ENCODE measurements at regions not wholly inside any gene's neighbourhood (a gene's known extent, or its start where the extent isn't known, plus 50 kb on each side); places are given as distances from the start of the nearest gene placed in this dataset.

GRCh38 chr11:127108838-127109237 lies 108.3 kb upstream of the KIRREL3 start:
- Histone ChIP-seq H3K9me2 (replicated peaks; ENCODE audit: low read depth, low read length) (no peaks in the 10 kb centered on the region), H3K27me3 (ENCODE audit: insufficient read depth, low read length, poor library complexity, severe bottlenecking) (no peaks in the 10 kb centered on the region), H3K79me2 (ENCODE audit: insufficient read depth, low read length) (no peaks in the 10 kb centered on the region), H3K9me3 (ENCODE audit: insufficient read depth, low read depth, low read length) (no peaks in the 10 kb centered on the region), H3K9ac (ENCODE audit: low read depth, low read length, poor library complexity, severe bottlenecking) (no peak overlapping the region), H3F3A (ENCODE audit: low read depth) (no peaks in the 10 kb centered on the region), H4K20me1 (ENCODE audit: insufficient read depth, low read length, poor library complexity, severe bottlenecking) (no peaks in the 10 kb centered on the region), H3K4me1 (ENCODE audit: insufficient read depth, low read length, poor library complexity, severe bottlenecking) (no peaks in the 10 kb centered on the region), H3K4me3 (ENCODE audit: low read length, poor library complexity, severe bottlenecking) (no peak overlapping the region), H3K36me3 (ENCODE audit: insufficient read depth, low read length) (no peaks in the 10 kb centered on the region), H2AFZ (ENCODE audit: low read length) (no peak overlapping the region), H3K4me2 (ENCODE audit: low read depth, low read length, poor library complexity, severe bottlenecking) (no peak overlapping the region)
- TF ChIP-seq EZH2phosphoT487 (IDR thresholded peaks at IDR 0.05; ENCODE audit: borderline replicate concordance) (no peak), CTCF (conservative IDR thresholded peaks at IDR 0.05; ENCODE audit: low read length) (no peak)

GRCh38 chr11:127106938-127107337 lies 106.4 kb upstream of the KIRREL3 start:
- TF ChIP-seq EZH2phosphoT487 (IDR thresholded peaks at IDR 0.05; ENCODE audit: borderline replicate concordance) (no peak), CTCF (conservative IDR thresholded peaks at IDR 0.05; ENCODE audit: low read length) (no peak)
- Histone ChIP-seq H3K9me2 (replicated peaks; ENCODE audit: low read depth, low read length) (no peaks in the 10 kb centered on the region), H3K9me3 (ENCODE audit: insufficient read depth, low read depth, low read length) (no peaks in the 10 kb centered on the region), H3K9ac (ENCODE audit: low read depth, low read length, poor library complexity, severe bottlenecking) (no peak overlapping the region), H3K27me3 (ENCODE audit: insufficient read depth, low read length, poor library complexity, severe bottlenecking) (no peaks in the 10 kb centered on the region), H4K20me1 (ENCODE audit: insufficient read depth, low read length, poor library complexity, severe bottlenecking) (no peaks in the 10 kb centered on the region), H3K4me3 (ENCODE audit: low read length, poor library complexity, severe bottlenecking) (no peak overlapping the region), H3F3A (ENCODE audit: low read depth) (no peaks in the 10 kb centered on the region), H3K79me2 (ENCODE audit: insufficient read depth, low read length) (no peaks in the 10 kb centered on the region), H3K4me2 (ENCODE audit: low read depth, low read length, poor library complexity, severe bottlenecking) (no peak overlapping the region), H3K4me1 (ENCODE audit: insufficient read depth, low read length, poor library complexity, severe bottlenecking) (no peaks in the 10 kb centered on the region), H2AFZ (ENCODE audit: low read length) (no peak overlapping the region), H3K36me3 (ENCODE audit: insufficient read depth, low read length) (no peaks in the 10 kb centered on the region)

GRCh38 chr11:127105593-127106541 lies 105.3 kb upstream of the KIRREL3 start:
- no peaks in the 10 kb centered on the region for H3K9me2 ChIP-seq (replicated peaks; ENCODE audit: low read depth, low read length)
- no peak overlapping the region for H3K9ac ChIP-seq (ENCODE audit: low read depth, low read length, poor library complexity, severe bottlenecking)
- H4K20me1 ChIP-seq (ENCODE audit: insufficient read depth, low read length, poor library complexity, severe bottlenecking): no peaks in the 10 kb centered on the region
- H3K79me2 ChIP-seq (ENCODE audit: insufficient read depth, low read length): no peaks in the 10 kb centered on the region
- H3K4me1 ChIP-seq (ENCODE audit: insufficient read depth, low read length, poor library complexity, severe bottlenecking): no peaks in the 10 kb centered on the region
- H3K36me3 ChIP-seq (ENCODE audit: insufficient read depth, low read length): no peaks in the 10 kb centered on the region
- TF ChIP-seq EZH2phosphoT487 (IDR thresholded peaks at IDR 0.05; ENCODE audit: borderline replicate concordance) (no peak), CTCF (conservative IDR thresholded peaks at IDR 0.05; ENCODE audit: low read length) (no peak)
- H3K27me3 ChIP-seq (ENCODE audit: insufficient read depth, low read length, poor library complexity, severe bottlenecking): no peaks in the 10 kb centered on the region
- H3K4me3 ChIP-seq (ENCODE audit: low read length, poor library complexity, severe bottlenecking): no peak overlapping the region
- H3F3A ChIP-seq (ENCODE audit: low read depth): no peaks in the 10 kb centered on the region
- no peak overlapping the region for H2AFZ ChIP-seq (ENCODE audit: low read length)
- H3K9me3 ChIP-seq (ENCODE audit: insufficient read depth, low read depth, low read length): no peaks in the 10 kb centered on the region
- no peak overlapping the region for H3K4me2 ChIP-seq (ENCODE audit: low read depth, low read length, poor library complexity, severe bottlenecking)
